ENCODE measurements at regions not wholly inside any gene's neighbourhood (a gene's known extent, or its start where the extent isn't known, plus 50 kb on each side); places are given as distances from the start of the nearest gene placed in this dataset.

DNA sequence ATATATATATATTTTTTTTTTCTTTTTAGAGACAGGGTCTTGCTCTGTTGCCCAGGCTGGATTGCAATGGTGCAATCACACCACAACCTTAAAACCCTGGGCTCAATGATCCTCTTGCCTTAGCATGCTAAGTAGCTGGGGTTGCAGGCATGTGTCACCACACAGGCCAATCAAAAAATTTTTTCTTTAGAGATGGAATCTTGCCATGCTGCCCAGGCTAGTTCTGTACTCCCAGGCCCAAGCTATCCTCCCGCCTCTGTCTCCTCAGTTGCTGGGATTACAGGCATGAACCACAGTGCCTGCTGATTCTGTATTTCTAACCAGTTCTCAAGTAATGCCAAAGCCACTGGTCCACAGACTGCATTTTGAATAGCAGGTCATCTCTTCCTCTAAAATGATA is 291.3 kb upstream of the ZPLD1 start:
- TF ChIP-seq EZH2 (optimal IDR thresholded peaks at IDR 0.05; ENCODE audit: low read depth, low read length) = no peak
- TF ChIP-seq, protein P1, sequence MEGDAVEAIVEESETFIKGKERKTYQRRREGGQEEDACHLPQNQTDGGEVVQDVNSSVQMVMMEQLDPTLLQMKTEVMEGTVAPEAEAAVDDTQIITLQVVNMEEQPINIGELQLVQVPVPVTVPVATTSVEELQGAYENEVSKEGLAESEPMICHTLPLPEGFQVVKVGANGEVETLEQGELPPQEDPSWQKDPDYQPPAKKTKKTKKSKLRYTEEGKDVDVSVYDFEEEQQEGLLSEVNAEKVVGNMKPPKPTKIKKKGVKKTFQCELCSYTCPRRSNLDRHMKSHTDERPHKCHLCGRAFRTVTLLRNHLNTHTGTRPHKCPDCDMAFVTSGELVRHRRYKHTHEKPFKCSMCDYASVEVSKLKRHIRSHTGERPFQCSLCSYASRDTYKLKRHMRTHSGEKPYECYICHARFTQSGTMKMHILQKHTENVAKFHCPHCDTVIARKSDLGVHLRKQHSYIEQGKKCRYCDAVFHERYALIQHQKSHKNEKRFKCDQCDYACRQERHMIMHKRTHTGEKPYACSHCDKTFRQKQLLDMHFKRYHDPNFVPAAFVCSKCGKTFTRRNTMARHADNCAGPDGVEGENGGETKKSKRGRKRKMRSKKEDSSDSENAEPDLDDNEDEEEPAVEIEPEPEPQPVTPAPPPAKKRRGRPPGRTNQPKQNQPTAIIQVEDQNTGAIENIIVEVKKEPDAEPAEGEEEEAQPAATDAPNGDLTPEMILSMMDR (IDR thresholded peaks at IDR 0.05; ENCODE audit: low read length) = no peak

Data from MM.1S (cell line).